Stimulated activated CD8-positive, alpha-beta memory T cell treated with anti-CD3 and anti-CD28 coated beads, Interleukin-12 subunit alpha, Interleukin-12 subunit beta, amount 100 ng/mL, for 1 hour (primary cell): ENCODE measurements at regions not wholly inside any gene's neighbourhood (a gene's known extent, or its start where the extent isn't known, plus 50 kb on each side); places are given as distances from the start of the nearest gene placed in this dataset.

Experiments used
- DNase-seq: peaks from one replicate; pipeline ENCODE4 v3.0.0-alpha.2; 2020; ENCODE audit warnings: low read depth

- DNase-seq = no peak
Observed at GRCh38 chr5:168017313-168017712, 274.1 kb upstream of the WWC1 start.

GRCh38 chr5:168019143-168019542 lies 272.3 kb upstream of the WWC1 start:
- no peak for DNase-seq

GRCh38 chr5:168020542-168021294 lies 270.7 kb upstream of the WWC1 start:
- no peak for DNase-seq

GRCh38 chr5:168022446-168023169 lies 268.8 kb upstream of the WWC1 start:
- no peak for DNase-seq

- no peak for DNase-seq
Observed at GRCh38 chr5:168023191-168023590, 268.3 kb upstream of the WWC1 start.

GRCh38 chr5:168024306-168024705 lies 267.1 kb upstream of the WWC1 start:
- no peak for DNase-seq

- DNase-seq = no peak
Observed at GRCh38 chr5:168027007-168027406, 264.4 kb upstream of the WWC1 start.

- no peak for DNase-seq
Observed at GRCh38 chr5:168030912-168031311, 260.5 kb upstream of the WWC1 start.

GRCh38 chr5:168031614-168032013 lies 259.8 kb upstream of the WWC1 start:
- no peak for DNase-seq

GRCh38 chr5:168039039-168039438 lies 252.4 kb upstream of the WWC1 start:
- DNase-seq = no peak

GRCh38 chr5:168039566-168040248 lies 251.7 kb upstream of the WWC1 start:
- DNase-seq = no peak

- no peak for DNase-seq
Observed at GRCh38 chr5:168041583-168041982, 249.9 kb upstream of the WWC1 start.

GRCh38 chr5:168042284-168043068 lies 249.0 kb upstream of the WWC1 start:
- DNase-seq = no peak

- no peak for DNase-seq
Observed at GRCh38 chr5:168046163-168046562, 245.3 kb upstream of the WWC1 start.

GRCh38 chr5:168047043-168047668 lies 244.3 kb upstream of the WWC1 start:
- DNase-seq = no peak

GRCh38 chr5:168047669-168048111 lies 243.8 kb upstream of the WWC1 start:
- DNase-seq = no peak

- no peak for DNase-seq
Observed at GRCh38 chr5:168048486-168048885, 243.0 kb upstream of the WWC1 start.

GRCh38 chr5:168052686-168053085 lies 238.8 kb upstream of the WWC1 start:
- no peak for DNase-seq

- no peak for DNase-seq
Observed at GRCh38 chr5:168054091-168054490, 237.4 kb upstream of the WWC1 start.

GRCh38 chr5:168055141-168055683 lies 236.2 kb upstream of the WWC1 start:
- DNase-seq = no peak

GRCh38 chr5:168055961-168056360 lies 235.5 kb upstream of the WWC1 start:
- no peak for DNase-seq
